ENCODE measurements at regions not wholly inside any gene's neighbourhood (a gene's known extent, or its start where the extent isn't known, plus 50 kb on each side); places are given as distances from the start of the nearest gene placed in this dataset.

- intact Hi-C loops (cut with micrococcal nuclease), result no loop called here
- Mint-ChIP-seq H3K36me3 (no peaks in the 10 kb centered on the region), H3K4me3 (no peak overlapping the region), H3K9me3 (peaks cover 0 to 5% (median 0%) of the 10 kb centered on the region in 7 donors), H3K27me3 (ENCODE audit: low read depth in 3 of 3) (peaks cover 0 to 6% (median 0%) of the 10 kb centered on the region in 3 donors), H3K4me1 (no peaks in the 10 kb centered on the region), H3K27ac (no peak overlapping the region)
- H3K79me2 ChIP-seq (ENCODE audit: insufficient read depth, low read length), result no peaks in the 10 kb centered on the region
- no peaks in the 10 kb centered on the region for H3K9me3 ChIP-seq (replicated peaks in 1 of 2; ENCODE audit: control insufficient read depth in 1 of 2, insufficient read depth in 1 of 2, low read length in 2 of 2)
- DNase-seq, result no peak
- H3K4me2 ChIP-seq (replicated peaks; ENCODE audit: extremely low read depth, low read length, poor library complexity, severe bottlenecking), result no peak overlapping the region
- H2AFZ ChIP-seq (ENCODE audit: insufficient read depth, low read depth, low read length, poor library complexity, severe bottlenecking), result no peak overlapping the region
- TF ChIP-seq CTCF (IDR thresholded peaks at IDR 0.05), result no peak
- no peaks in the 10 kb centered on the region for H3K4me1 ChIP-seq (ENCODE audit: control insufficient read depth in 1 of 2, insufficient read depth in 2 of 2, low read length in 2 of 2)
- H3K27ac ChIP-seq (ENCODE audit: low read depth in 1 of 2, low read length in 2 of 2), result no peak overlapping the region
- H3K4me3 ChIP-seq (replicated peaks in 1 of 3; ENCODE audit: low read depth in 2 of 3, low read length in 3 of 3), result no peak overlapping the region
- H4K20me1 ChIP-seq (ENCODE audit: insufficient read depth, low read length), result no peaks in the 10 kb centered on the region
- H3K36me3 ChIP-seq (replicated peaks in 1 of 2; ENCODE audit: control insufficient read depth in 1 of 2, insufficient read depth in 2 of 2, low read length in 2 of 2), result no peaks in the 10 kb centered on the region
- no peak overlapping the region for H3K9ac ChIP-seq (ENCODE audit: insufficient read depth, low read length, poor library complexity, severe bottlenecking)
- H3K27me3 ChIP-seq (ENCODE audit: control insufficient read depth in 2 of 2, insufficient read depth in 2 of 2, low read length in 2 of 2), result no peaks in the 10 kb centered on the region
Observed at GRCh38 chr2:62430146-62430545, 75.8 kb downstream of the TMEM17 start.

GRCh38 chr2:62427146-62427545 lies 78.8 kb downstream of the TMEM17 start:
- Histone ChIP-seq H3K36me3 (replicated peaks in 1 of 2; ENCODE audit: control insufficient read depth in 1 of 2, insufficient read depth in 2 of 2, low read length in 2 of 2) (no peaks in the 10 kb centered on the region), H3K27me3 (ENCODE audit: control insufficient read depth in 2 of 2, insufficient read depth in 2 of 2, low read length in 2 of 2) (no peaks in the 10 kb centered on the region), H3K27ac (ENCODE audit: low read depth in 1 of 2, low read length in 2 of 2) (no peak overlapping the region), H3K9ac (ENCODE audit: insufficient read depth, low read length, poor library complexity, severe bottlenecking) (no peak overlapping the region), H3K79me2 (ENCODE audit: insufficient read depth, low read length) (no peaks in the 10 kb centered on the region), H3K4me2 (replicated peaks; ENCODE audit: extremely low read depth, low read length, poor library complexity, severe bottlenecking) (no peak overlapping the region), H3K4me1 (ENCODE audit: control insufficient read depth in 1 of 2, insufficient read depth in 2 of 2, low read length in 2 of 2) (no peaks in the 10 kb centered on the region), H4K20me1 (ENCODE audit: insufficient read depth, low read length) (no peaks in the 10 kb centered on the region), H3K9me3 (replicated peaks in 1 of 2; ENCODE audit: control insufficient read depth in 1 of 2, insufficient read depth in 1 of 2, low read length in 2 of 2) (no peaks in the 10 kb centered on the region), H2AFZ (ENCODE audit: insufficient read depth, low read depth, low read length, poor library complexity, severe bottlenecking) (no peak overlapping the region), H3K4me3 (replicated peaks in 1 of 3; ENCODE audit: low read depth in 2 of 3, low read length in 3 of 3) (no peak overlapping the region)
- Mint-ChIP-seq H3K27me3 (ENCODE audit: low read depth in 3 of 3) (peaks cover 0 to 6% (median 0%) of the 10 kb centered on the region in 3 donors), H3K27ac (no peak overlapping the region), H3K36me3 (no peaks in the 10 kb centered on the region), H3K4me3 (no peak overlapping the region), H3K9me3 (peaks cover 0 to 5% (median 0%) of the 10 kb centered on the region in 7 donors), H3K4me1 (peaks cover 2% of the 10 kb centered on the region)
- no peak for DNase-seq
- WGBS (ENCODE audit: insufficient coverage), result 94% methylated on average over 9 of the region's 9 CpGs
- TF ChIP-seq CTCF (IDR thresholded peaks at IDR 0.05), result no peak
- intact Hi-C loops (cut with micrococcal nuclease), result no loop called here

Data from CD14-positive monocyte (primary cell).